ENCODE measurements at regions not wholly inside any gene's neighbourhood (a gene's known extent, or its start where the extent isn't known, plus 50 kb on each side); places are given as distances from the start of the nearest gene placed in this dataset.

DNA sequence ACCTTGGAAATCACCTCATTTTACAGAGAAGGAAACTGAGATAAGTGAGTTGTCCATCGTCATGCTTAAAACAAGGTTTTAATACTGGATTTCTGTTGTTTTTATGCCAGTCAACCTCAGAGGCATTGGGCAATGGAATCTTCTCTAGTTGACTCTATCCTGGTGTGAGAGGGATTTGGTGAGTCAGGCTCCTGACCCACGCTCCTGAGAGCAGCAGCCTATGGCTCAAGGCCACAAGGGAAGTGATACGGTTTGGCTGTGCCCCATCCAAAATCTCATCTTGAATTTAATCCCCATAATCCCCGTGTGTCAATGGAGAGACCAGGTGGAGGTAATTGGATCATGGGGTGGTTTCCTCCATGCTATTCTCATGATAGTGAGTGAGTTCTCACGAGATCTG is 90.1 kb downstream of the TLR5 start:
- TF ChIP-seq, protein P1, sequence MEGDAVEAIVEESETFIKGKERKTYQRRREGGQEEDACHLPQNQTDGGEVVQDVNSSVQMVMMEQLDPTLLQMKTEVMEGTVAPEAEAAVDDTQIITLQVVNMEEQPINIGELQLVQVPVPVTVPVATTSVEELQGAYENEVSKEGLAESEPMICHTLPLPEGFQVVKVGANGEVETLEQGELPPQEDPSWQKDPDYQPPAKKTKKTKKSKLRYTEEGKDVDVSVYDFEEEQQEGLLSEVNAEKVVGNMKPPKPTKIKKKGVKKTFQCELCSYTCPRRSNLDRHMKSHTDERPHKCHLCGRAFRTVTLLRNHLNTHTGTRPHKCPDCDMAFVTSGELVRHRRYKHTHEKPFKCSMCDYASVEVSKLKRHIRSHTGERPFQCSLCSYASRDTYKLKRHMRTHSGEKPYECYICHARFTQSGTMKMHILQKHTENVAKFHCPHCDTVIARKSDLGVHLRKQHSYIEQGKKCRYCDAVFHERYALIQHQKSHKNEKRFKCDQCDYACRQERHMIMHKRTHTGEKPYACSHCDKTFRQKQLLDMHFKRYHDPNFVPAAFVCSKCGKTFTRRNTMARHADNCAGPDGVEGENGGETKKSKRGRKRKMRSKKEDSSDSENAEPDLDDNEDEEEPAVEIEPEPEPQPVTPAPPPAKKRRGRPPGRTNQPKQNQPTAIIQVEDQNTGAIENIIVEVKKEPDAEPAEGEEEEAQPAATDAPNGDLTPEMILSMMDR (IDR thresholded peaks at IDR 0.05): no peak
- TF ChIP-seq GATA2 (CRISPR knock-in tag; IDR thresholded peaks at IDR 0.05) (no peak), RXRA (IDR thresholded peaks at IDR 0.05; ENCODE audit: borderline replicate concordance, low read depth) (no peak), FOXJ3 (CRISPR knock-in tag; IDR thresholded peaks at IDR 0.05) (no peak), TAF1 (IDR thresholded peaks at IDR 0.05; ENCODE audit: borderline replicate concordance, low read depth, low read length) (no peak), POLR2AphosphoS5 (IDR thresholded peaks at IDR 0.05; ENCODE audit: low read depth, low read length) (no peak), FOXM1 (IDR thresholded peaks at IDR 0.05; ENCODE audit: low read depth) (no peak), ELF1 (IDR thresholded peaks at IDR 0.05) (no peak), GABPA (IDR thresholded peaks at IDR 0.05; ENCODE audit: low read depth) (no peak), FOSL2 (IDR thresholded peaks at IDR 0.05; ENCODE audit: borderline replicate concordance, low read depth) (no peak)
- TF ChIP-seq, protein P2, sequence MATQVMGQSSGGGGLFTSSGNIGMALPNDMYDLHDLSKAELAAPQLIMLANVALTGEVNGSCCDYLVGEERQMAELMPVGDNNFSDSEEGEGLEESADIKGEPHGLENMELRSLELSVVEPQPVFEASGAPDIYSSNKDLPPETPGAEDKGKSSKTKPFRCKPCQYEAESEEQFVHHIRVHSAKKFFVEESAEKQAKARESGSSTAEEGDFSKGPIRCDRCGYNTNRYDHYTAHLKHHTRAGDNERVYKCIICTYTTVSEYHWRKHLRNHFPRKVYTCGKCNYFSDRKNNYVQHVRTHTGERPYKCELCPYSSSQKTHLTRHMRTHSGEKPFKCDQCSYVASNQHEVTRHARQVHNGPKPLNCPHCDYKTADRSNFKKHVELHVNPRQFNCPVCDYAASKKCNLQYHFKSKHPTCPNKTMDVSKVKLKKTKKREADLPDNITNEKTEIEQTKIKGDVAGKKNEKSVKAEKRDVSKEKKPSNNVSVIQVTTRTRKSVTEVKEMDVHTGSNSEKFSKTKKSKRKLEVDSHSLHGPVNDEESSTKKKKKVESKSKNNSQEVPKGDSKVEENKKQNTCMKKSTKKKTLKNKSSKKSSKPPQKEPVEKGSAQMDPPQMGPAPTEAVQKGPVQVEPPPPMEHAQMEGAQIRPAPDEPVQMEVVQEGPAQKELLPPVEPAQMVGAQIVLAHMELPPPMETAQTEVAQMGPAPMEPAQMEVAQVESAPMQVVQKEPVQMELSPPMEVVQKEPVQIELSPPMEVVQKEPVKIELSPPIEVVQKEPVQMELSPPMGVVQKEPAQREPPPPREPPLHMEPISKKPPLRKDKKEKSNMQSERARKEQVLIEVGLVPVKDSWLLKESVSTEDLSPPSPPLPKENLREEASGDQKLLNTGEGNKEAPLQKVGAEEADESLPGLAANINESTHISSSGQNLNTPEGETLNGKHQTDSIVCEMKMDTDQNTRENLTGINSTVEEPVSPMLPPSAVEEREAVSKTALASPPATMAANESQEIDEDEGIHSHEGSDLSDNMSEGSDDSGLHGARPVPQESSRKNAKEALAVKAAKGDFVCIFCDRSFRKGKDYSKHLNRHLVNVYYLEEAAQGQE (IDR thresholded peaks at IDR 0.05; ENCODE audit: low read depth, low read length): no peak
- TF ChIP-seq, protein P3, sequence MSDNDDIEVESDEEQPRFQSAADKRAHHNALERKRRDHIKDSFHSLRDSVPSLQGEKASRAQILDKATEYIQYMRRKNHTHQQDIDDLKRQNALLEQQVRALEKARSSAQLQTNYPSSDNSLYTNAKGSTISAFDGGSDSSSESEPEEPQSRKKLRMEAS (IDR thresholded peaks at IDR 0.05; ENCODE audit: low read depth): no peak
- TF ChIP-seq, protein P4, sequence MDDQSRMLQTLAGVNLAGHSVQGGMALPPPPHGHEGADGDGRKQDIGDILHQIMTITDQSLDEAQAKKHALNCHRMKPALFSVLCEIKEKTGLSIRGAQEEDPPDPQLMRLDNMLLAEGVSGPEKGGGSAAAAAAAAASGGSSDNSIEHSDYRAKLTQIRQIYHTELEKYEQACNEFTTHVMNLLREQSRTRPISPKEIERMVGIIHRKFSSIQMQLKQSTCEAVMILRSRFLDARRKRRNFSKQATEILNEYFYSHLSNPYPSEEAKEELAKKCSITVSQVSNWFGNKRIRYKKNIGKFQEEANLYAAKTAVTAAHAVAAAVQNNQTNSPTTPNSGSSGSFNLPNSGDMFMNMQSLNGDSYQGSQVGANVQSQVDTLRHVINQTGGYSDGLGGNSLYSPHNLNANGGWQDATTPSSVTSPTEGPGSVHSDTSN (IDR thresholded peaks at IDR 0.05): no peak
